ENCODE measurements at regions not wholly inside any gene's neighbourhood (a gene's known extent, or its start where the extent isn't known, plus 50 kb on each side); places are given as distances from the start of the nearest gene placed in this dataset.

- TF ChIP-seq CTCF (IDR thresholded peaks at IDR 0.05; ENCODE audit: low read length) (no peak), EZH2 (IDR thresholded peaks at IDR 0.05; ENCODE audit: borderline replicate concordance, low read length) (no peak)
These were observed 897.6 kb upstream of the NR2F2 start for GRCh38 chr15:95432878-95433405.
